Esophagus squamous epithelium (tissue), 5 donors: ENCODE measurements at regions not wholly inside any gene's neighbourhood (a gene's known extent, or its start where the extent isn't known, plus 50 kb on each side); places are given as distances from the start of the nearest gene placed in this dataset.

Experiments
- DNase-seq: peaks from one replicate; lab custom pipeline; 2025; lab: John Stamatoyannopoulos, UW
- H3K27ac ChIP-seq, 4 donors: fragments of 200-600 bp; sonication (generic); one replicate each; pipeline ENCODE4 v1.5.1; 2016 to 2019; ENCODE audit warnings: mild to moderate bottlenecking in 1 of 4
- H3K27me3 ChIP-seq, 4 donors: fragments of 200-600 bp; sonication (generic); 1 replicate in 3 of 4; 2 replicates in 1 of 4; pipeline versions ENCODE4 v1.5.1 to v1.6.0; 2017 to 2021; ENCODE audit warnings: antibody characterized with exemption in 1 of 4
- H3K36me3 ChIP-seq, 3 donors: fragments of 200-600 bp; sonication (generic); one replicate each; pipeline ENCODE4 v1.5.1; 2016 to 2019
- H3K4me1 ChIP-seq, 3 donors: fragments of 200-600 bp; sonication (generic); one replicate each; pipeline ENCODE4 v1.5.1; 2017 to 2019
- H3K4me3 ChIP-seq, 4 donors: fragments of 200-600 bp; sonication (generic); 1 replicate in 3 of 4; 2 replicates in 1 of 4; pipeline ENCODE4 v1.5.1; 2016 to 2019; ENCODE audit warnings: mild to moderate bottlenecking in 2 of 4, moderate library complexity in 1 of 4
- H3K9me3 ChIP-seq, 3 donors: fragments of 200-600 bp; sonication (generic); one replicate each; pipeline ENCODE4 v1.5.1; 2016 to 2019
- POLR2A ChIP-seq, 4 donors: fragments of 450-650 bp; IDR thresholded peaks; one replicate each; pipeline ENCODE4 v1.6.1; 2017; ENCODE audit warnings: antibody characterized with exemption in 4 of 4, mild to moderate bottlenecking in 4 of 4, moderate library complexity in 3 of 4
- WGBS, 2 donors: methylation state at CpG; one replicate each; pipeline ENCODE4 v1.1.5; 2018; 5-methylcytosine and 5-hydroxymethylcytosine counted together
- intact Hi-C: fragments of 100-400 bp; cut with DNase I; formaldehyde crosslinking; loops from one replicate; pipeline ENCODE4 v1.15.0; 2022
- TF ChIP-seq, protein P1 (sequence below), 6 experiments: fragments of 450-650 bp in 4 of 6; fragments of 200-600 bp in 2 of 6; sonication (generic) in 2 of 6; IDR thresholded peaks; one replicate each; pipeline ENCODE4 v1.5.1; 2016 to 2019; ENCODE audit warnings: antibody characterized with exemption in 6 of 6, mild to moderate bottlenecking in 4 of 6, moderate library complexity in 4 of 6
- donor health status: DM: yes; HTN: yes; CAD: no.

DNA sequence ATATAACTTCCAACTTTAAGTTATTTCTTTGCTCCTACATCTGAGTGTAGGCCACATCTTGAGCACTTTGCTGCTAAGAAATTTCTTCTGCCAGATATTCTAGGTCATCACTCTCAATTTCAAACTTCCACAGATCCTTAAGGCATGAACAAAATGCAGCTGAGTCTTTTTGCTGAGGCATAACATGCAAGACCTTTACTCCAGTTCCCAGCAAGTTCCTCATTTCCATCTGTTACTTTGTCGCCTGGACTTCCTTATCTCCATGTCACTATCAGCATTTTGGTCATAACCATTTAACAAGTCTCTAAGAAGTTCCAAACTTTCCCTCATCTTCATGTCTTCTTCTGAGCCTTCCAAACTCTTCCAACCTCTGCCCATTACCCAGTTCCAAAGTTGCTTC lies 1077.3 kb upstream of the TMEFF2 start:
- Histone ChIP-seq H3K9me3 (no peaks in the 10 kb centered on the region), H3K27me3 (no peaks in the 10 kb centered on the region), H3K27ac (no peak overlapping the region), H3K36me3 (no peaks in the 10 kb centered on the region), H3K4me1 (no peaks in the 10 kb centered on the region), H3K4me3 (no peak overlapping the region)
- WGBS, 2 donors = 55 to 63% methylated on average over 1 of the region's 1 CpG
- TF ChIP-seq POLR2A (IDR thresholded peaks at IDR 0.05) = no peak
- TF ChIP-seq, protein P1, sequence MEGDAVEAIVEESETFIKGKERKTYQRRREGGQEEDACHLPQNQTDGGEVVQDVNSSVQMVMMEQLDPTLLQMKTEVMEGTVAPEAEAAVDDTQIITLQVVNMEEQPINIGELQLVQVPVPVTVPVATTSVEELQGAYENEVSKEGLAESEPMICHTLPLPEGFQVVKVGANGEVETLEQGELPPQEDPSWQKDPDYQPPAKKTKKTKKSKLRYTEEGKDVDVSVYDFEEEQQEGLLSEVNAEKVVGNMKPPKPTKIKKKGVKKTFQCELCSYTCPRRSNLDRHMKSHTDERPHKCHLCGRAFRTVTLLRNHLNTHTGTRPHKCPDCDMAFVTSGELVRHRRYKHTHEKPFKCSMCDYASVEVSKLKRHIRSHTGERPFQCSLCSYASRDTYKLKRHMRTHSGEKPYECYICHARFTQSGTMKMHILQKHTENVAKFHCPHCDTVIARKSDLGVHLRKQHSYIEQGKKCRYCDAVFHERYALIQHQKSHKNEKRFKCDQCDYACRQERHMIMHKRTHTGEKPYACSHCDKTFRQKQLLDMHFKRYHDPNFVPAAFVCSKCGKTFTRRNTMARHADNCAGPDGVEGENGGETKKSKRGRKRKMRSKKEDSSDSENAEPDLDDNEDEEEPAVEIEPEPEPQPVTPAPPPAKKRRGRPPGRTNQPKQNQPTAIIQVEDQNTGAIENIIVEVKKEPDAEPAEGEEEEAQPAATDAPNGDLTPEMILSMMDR (IDR thresholded peaks at IDR 0.05) = no peak
- intact Hi-C loops = no loop called here
- no peak for DNase-seq

DNA sequence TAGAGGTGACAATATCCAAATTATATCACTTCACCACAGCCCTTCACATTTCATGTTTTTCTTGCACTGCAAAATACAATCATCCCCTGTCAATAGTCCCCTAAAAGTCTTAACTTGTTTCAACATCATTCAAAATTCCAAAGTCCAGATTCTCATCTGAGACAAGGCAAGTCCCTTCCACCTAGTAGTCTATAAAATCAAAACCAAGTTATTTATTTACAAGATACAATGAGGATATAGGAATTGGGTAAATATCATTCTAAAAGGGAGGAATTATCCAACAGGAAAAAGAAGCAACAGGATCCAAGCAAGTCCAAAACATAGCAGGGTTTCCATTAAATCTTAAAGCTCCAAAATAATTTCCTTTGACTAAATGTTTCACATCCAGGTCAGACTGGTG lies 1076.1 kb upstream of the TMEFF2 start:
- H3K4me3 ChIP-seq = no peak overlapping the region
- no peak for TF ChIP-seq POLR2A (IDR thresholded peaks at IDR 0.05)
- TF ChIP-seq, protein P1 (IDR thresholded peaks at IDR 0.05) = no peak

DNA sequence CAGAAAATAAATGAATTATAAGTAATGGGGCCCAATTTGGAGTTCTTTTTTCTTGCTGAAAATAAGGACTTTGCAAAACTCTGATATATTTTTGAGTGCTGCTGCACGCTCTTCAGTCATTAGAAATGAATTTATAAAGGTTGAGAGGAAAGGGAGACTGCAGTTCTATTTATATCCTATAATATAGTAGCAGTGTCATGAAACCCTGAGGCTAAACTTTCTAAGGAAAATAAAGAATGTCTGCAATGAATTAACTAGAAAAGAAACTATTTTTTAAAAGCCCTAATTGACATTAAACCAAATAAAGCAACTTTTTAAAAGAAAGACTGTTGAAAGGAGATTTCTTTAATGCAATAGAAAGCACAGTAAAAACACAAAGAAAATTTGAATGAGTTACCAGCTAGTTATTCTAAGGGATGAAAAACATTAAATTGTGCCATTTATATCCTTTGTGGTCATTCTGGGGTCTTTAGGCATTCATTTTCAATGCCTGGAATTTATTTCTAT lies 1072.8 kb upstream of the TMEFF2 start:
- 20 to 27% methylated on average over 1 of the region's 1 CpG for WGBS, 2 donors
- no peaks in the 10 kb centered on the region for H3K4me1 ChIP-seq
- DNase-seq = no peak

More for the DNA sequence above, 1076.1 kb upstream of the TMEFF2 start:
- Histone ChIP-seq H3K27me3 (no peaks in the 10 kb centered on the region), H3K4me1 (no peaks in the 10 kb centered on the region), H3K27ac (no peak overlapping the region), H3K36me3 (no peaks in the 10 kb centered on the region), H3K9me3 (no peaks in the 10 kb centered on the region)
- intact Hi-C loops = no loop called here
- DNase-seq = no peak

DNA sequence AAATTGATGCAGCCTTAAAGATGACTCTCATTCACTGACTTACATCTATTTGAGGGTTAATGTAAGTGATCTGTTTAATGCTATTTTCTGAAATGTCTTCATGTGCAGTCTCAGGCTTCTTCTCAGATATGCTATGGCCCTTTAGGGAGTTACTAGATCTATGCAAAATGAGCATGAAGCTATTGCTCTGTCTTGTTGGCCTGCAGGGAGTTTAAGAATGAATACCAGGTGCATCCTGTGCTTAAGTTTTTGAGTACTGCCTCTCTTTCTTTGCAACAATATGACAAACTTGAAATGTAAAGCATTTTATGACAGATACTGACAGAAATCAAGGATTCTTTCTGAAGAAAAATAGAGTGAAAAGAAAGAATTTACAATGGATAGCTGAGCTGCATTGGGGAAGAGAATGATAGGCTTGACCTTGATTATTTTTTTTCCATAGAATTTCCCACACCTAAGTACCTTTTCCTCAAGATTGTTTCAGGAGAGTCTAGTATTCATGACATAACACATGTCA lies 1058.3 kb upstream of the TMEFF2 start:
- DNase-seq = no peak
- H3K9me3 ChIP-seq = no peaks in the 10 kb centered on the region
- intact Hi-C loops = no loop called here
- no peak overlapping the region for H3K4me3 ChIP-seq
- no peaks in the 10 kb centered on the region for H3K36me3 ChIP-seq
- H3K4me1 ChIP-seq = no peaks in the 10 kb centered on the region
- H3K27ac ChIP-seq = no peak overlapping the region
- TF ChIP-seq POLR2A (IDR thresholded peaks at IDR 0.05) = no peak
- TF ChIP-seq, protein P1 (IDR thresholded peaks at IDR 0.05) = no peak
- H3K27me3 ChIP-seq = no peaks in the 10 kb centered on the region

More for the DNA sequence above, 1072.8 kb upstream of the TMEFF2 start:
- TF ChIP-seq, protein P1 (IDR thresholded peaks at IDR 0.05) = no peak
- no peak for TF ChIP-seq POLR2A (IDR thresholded peaks at IDR 0.05)
- Histone ChIP-seq H3K27me3 (no peaks in the 10 kb centered on the region), H3K36me3 (no peaks in the 10 kb centered on the region), H3K4me3 (no peak overlapping the region), H3K9me3 (no peaks in the 10 kb centered on the region), H3K27ac (no peak overlapping the region)
- intact Hi-C loops = no loop called here

DNA sequence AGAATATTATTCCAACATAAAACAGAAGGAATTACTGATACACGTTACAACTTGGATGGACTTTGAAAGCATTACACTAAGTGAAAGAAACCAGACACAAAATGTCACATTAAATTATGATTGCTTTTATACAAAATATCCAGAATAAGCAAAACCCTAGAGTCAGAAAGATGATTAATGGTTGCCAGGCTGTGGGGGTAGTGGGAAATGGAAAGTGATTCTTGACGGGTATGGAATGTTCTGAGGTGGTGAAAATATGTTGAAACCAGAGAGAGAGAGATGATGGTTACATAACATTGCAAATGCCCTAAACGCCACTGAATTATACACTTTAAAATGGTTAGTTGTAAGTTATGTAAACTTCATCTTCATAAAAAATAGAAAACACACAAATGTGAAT lies 1057.2 kb upstream of the TMEFF2 start:
- intact Hi-C loops = no loop called here
- WGBS, 2 donors = 51% methylated on average over 3 of the region's 3 CpGs

DNA sequence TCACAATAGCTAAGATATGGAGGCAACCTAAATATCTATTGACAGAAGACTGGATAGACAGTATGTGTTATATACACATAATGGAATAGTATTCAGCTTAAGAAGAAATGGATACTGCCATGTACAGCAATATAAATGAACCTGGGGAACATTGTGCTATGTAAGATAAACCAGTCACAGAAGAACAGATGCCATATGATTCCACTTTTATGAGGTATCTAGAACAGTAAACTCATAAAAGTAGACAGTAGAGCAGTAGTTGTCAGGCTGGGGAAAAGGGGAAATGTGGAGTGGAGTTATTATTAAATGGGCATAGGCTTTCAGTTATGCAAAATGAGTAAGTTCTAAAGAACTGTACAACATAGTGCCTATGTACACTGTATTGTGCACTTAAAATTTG lies 1055.7 kb upstream of the TMEFF2 start:
- Histone ChIP-seq H3K36me3 (no peaks in the 10 kb centered on the region), H3K4me3 (no peak overlapping the region), H3K9me3 (no peaks in the 10 kb centered on the region), H3K27ac (no peak overlapping the region), H3K27me3 (no peaks in the 10 kb centered on the region), H3K4me1 (no peaks in the 10 kb centered on the region)
- intact Hi-C loops = no loop called here
- DNase-seq = no peak
- TF ChIP-seq, protein P1 (IDR thresholded peaks at IDR 0.05) = no peak
- TF ChIP-seq POLR2A (IDR thresholded peaks at IDR 0.05) = no peak

More for the DNA sequence above, 1057.2 kb upstream of the TMEFF2 start:
- TF ChIP-seq POLR2A (IDR thresholded peaks at IDR 0.05) = no peak
- no peak overlapping the region for H3K4me3 ChIP-seq
- H3K36me3 ChIP-seq = no peaks in the 10 kb centered on the region
- H3K4me1 ChIP-seq = no peaks in the 10 kb centered on the region
- no peak overlapping the region for H3K27ac ChIP-seq
- no peaks in the 10 kb centered on the region for H3K27me3 ChIP-seq
- H3K9me3 ChIP-seq = no peaks in the 10 kb centered on the region
- DNase-seq = no peak
